ENCODE measurements at regions not wholly inside any gene's neighbourhood (a gene's known extent, or its start where the extent isn't known, plus 50 kb on each side); places are given as distances from the start of the nearest gene placed in this dataset.

DNA sequence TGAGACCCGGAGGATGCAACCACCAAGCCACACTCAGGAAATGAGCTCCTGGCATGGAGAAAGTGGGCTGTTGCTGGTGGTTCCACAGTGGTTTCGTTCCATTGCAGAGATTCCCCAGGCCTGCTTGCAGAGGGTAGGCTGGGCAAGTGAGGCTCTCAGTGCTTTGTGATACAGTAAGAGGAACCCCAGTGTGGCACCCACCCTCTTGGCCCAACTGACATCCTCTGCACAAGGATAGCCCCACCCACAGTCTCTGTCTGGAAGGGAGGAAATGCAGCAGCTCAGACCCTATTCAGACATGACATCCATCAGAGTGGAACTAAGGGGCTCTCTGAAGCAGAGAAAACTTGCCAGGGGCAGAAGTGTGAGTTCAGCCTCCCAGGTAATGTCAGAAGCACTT lies 69.6 kb upstream of the FSTL4 start:
- TF ChIP-seq, protein P1, sequence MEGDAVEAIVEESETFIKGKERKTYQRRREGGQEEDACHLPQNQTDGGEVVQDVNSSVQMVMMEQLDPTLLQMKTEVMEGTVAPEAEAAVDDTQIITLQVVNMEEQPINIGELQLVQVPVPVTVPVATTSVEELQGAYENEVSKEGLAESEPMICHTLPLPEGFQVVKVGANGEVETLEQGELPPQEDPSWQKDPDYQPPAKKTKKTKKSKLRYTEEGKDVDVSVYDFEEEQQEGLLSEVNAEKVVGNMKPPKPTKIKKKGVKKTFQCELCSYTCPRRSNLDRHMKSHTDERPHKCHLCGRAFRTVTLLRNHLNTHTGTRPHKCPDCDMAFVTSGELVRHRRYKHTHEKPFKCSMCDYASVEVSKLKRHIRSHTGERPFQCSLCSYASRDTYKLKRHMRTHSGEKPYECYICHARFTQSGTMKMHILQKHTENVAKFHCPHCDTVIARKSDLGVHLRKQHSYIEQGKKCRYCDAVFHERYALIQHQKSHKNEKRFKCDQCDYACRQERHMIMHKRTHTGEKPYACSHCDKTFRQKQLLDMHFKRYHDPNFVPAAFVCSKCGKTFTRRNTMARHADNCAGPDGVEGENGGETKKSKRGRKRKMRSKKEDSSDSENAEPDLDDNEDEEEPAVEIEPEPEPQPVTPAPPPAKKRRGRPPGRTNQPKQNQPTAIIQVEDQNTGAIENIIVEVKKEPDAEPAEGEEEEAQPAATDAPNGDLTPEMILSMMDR (IDR thresholded peaks at IDR 0.05; ENCODE audit: low read length), result no peak
- TF ChIP-seq EZH2 (IDR thresholded peaks at IDR 0.05; ENCODE audit: borderline replicate concordance, low read length), result no peak

Measured in OCI-LY1 (cell line).